Right lobe of liver (tissue), 6 donors: ENCODE measurements at regions not wholly inside any gene's neighbourhood (a gene's known extent, or its start where the extent isn't known, plus 50 kb on each side); places are given as distances from the start of the nearest gene placed in this dataset.

Experiments
- ATAC-seq, 4 donors: fragments of 200-7000 bp; cut with Tn5 transposase; one replicate each; pipeline ENCODE4 v1.9.1; 2020; ENCODE audit warnings: mild to moderate bottlenecking in 4 of 4, moderate library complexity in 4 of 4
- DNase-seq, 3 donors: peaks; one replicate each; pipeline ENCODE4 v3.0.0-alpha.2; 2020
- H3K27ac ChIP-seq, 3 donors: fragments of 200-600 bp; one replicate each; pipeline ENCODE4 v1.8.0; 2022
- H3K27me3 ChIP-seq, 2 donors: fragments of 200-600 bp; one replicate each; pipeline ENCODE4 v1.8.0; 2022
- H3K36me3 ChIP-seq, 4 donors: fragments of 200-600 bp; sonication (generic) in 1 of 4; one replicate each; pipeline versions ENCODE4 v1.5.1 to v1.8.0; 2017 to 2022; ENCODE audit warnings: control low read depth in 1 of 4
- H3K4me1 ChIP-seq, 4 donors: fragments of 200-600 bp; sonication (generic) in 1 of 4; one replicate each; pipeline versions ENCODE4 v1.5.1 to v1.8.0; 2017 to 2022; ENCODE audit warnings: control low read depth in 1 of 4
- H3K4me3 ChIP-seq, 3 donors: fragments of 200-600 bp; one replicate each; pipeline ENCODE4 v1.8.0; 2022
- H3K9me3 ChIP-seq, 4 donors: fragments of 200-600 bp; sonication (generic) in 1 of 4; one replicate each; pipeline versions ENCODE4 v1.5.1 to v1.8.0; 2017 to 2022; ENCODE audit warnings: control low read depth in 1 of 4
- POLR2A ChIP-seq: fragments of 450-650 bp; IDR thresholded peaks from one replicate; pipeline ENCODE4 v1.6.1; 2017; ENCODE audit warnings: antibody characterized with exemption, mild to moderate bottlenecking
- WGBS: methylation state at CpG from one replicate; pipeline ENCODE4 v1.1.6; 2018; ENCODE audit warnings: low coverage, low lambda C conversion rate; ENCODE audit not compliant: insufficient coverage; ENCODE audit errors: missing lambda C conversion rate; 5-methylcytosine and 5-hydroxymethylcytosine counted together
- intact Hi-C, 2 donors: fragments of 100-400 bp; cut with DNase I; formaldehyde crosslinking; loops; one replicate each; pipeline versions ENCODE4 v1.11.2 to v1.14.1; 2022
- TF ChIP-seq, protein P1 (sequence below), 4 donors: fragments of 200-600 bp in 3 of 4; fragments of 450-650 bp in 1 of 4; IDR thresholded peaks; one replicate each; pipeline versions ENCODE4 v1.5.1 to v1.8.0; 2016 to 2022; ENCODE audit warnings: antibody characterized with exemption in 4 of 4, mild to moderate bottlenecking in 2 of 4
- donor health status: DM: no; HTN: yes; CAD: no.
- donor health status: DM: no; HTN: no; CAD: no.
- donor health status: DM: no; HTN: no; CAD: no.
- donor health status: DM: no; HTN: yes; CAD: no.
- donor health status: DM: no; HTN: yes; CAD: no.

- intact Hi-C loops: no loop called here
- Histone ChIP-seq H3K4me1 (no peaks in the 10 kb centered on the region), H3K9me3 (no peaks in the 10 kb centered on the region), H3K36me3 (no peaks in the 10 kb centered on the region), H3K27ac (no peak overlapping the region), H3K4me3 (no peak overlapping the region), H3K27me3 (no peaks in the 10 kb centered on the region)
- ATAC-seq (no peak), DNase-seq (no peak)
- 65% methylated on average over 4 of the region's 21 CpGs for WGBS
- TF ChIP-seq, protein P1, sequence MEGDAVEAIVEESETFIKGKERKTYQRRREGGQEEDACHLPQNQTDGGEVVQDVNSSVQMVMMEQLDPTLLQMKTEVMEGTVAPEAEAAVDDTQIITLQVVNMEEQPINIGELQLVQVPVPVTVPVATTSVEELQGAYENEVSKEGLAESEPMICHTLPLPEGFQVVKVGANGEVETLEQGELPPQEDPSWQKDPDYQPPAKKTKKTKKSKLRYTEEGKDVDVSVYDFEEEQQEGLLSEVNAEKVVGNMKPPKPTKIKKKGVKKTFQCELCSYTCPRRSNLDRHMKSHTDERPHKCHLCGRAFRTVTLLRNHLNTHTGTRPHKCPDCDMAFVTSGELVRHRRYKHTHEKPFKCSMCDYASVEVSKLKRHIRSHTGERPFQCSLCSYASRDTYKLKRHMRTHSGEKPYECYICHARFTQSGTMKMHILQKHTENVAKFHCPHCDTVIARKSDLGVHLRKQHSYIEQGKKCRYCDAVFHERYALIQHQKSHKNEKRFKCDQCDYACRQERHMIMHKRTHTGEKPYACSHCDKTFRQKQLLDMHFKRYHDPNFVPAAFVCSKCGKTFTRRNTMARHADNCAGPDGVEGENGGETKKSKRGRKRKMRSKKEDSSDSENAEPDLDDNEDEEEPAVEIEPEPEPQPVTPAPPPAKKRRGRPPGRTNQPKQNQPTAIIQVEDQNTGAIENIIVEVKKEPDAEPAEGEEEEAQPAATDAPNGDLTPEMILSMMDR (IDR thresholded peaks at IDR 0.05): no peak
- no peak for TF ChIP-seq POLR2A
Observed at GRCh38 chr5:1702318-1702717, 97.3 kb downstream of the MRPL36 start.

DNA sequence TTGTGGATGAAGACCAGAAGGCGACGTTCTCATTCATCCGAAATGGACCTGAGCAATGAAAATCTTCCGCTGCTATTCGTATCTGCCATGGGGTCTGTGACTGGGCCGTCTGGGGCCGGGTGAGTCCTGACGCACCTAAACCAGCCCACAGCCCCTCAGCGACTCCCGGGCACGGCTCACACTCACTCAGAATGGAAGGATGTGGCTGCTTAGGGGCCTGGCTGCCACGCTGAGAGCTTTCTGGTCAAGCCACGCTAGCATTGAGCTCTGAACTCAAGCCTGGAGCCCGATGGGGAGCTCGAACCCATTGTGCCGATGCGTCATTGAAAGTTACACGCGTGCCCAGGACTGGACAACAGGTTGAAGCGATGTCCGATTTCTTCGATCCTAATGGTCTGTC lies 97.8 kb downstream of the MRPL36 start:
- Histone ChIP-seq H3K4me3 (no peak overlapping the region), H3K27ac (no peak overlapping the region), H3K36me3 (no peaks in the 10 kb centered on the region), H3K27me3 (no peaks in the 10 kb centered on the region), H3K4me1 (no peaks in the 10 kb centered on the region), H3K9me3 (no peaks in the 10 kb centered on the region)
- ATAC-seq: no peak
- intact Hi-C loops: no loop called here
- no peak for DNase-seq
- no peak for TF ChIP-seq POLR2A
- TF ChIP-seq, protein P1 (IDR thresholded peaks at IDR 0.05): no peak
- 68% methylated on average over 18 of the region's 22 CpGs for WGBS

DNA sequence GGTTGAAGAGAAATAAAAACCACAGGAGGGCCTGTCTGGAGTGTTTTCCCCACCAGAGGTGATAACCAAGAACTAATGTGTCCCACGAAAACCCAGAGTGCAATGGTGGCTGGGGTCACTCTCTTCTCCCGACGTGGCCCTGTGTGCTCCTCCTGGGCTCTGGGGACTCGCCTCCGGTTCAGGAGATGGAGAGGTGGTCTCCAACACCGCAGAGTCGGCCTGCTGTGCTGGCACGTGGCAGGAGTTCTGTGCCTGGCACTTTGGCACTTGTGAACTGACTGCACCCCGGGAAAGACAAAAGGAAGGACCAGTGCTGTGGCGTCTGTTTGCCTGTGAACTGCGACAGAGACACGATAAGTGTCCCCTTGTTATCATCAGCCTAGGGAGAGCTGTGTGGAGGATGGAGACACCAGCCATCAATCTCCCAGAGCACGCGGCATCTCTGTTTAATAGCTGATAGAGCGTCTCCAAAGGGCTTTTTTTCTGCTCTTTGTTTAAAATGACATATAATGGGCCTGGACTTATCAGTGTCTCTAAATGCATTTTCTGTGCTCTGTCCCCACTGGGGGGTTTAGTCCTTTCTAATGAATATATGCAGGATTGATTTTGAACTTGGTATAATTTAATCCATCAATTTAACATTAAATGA lies 98.3 kb downstream of the MRPL36 start:
- Histone ChIP-seq H3K27me3 (no peaks in the 10 kb centered on the region), H3K4me3 (no peak overlapping the region), H3K27ac (no peak overlapping the region), H3K36me3 (no peaks in the 10 kb centered on the region), H3K9me3 (no peaks in the 10 kb centered on the region), H3K4me1 (no peaks in the 10 kb centered on the region)
- intact Hi-C loops: no loop called here
- no peak for DNase-seq
- ATAC-seq: no peak
- no peak for TF ChIP-seq POLR2A
- TF ChIP-seq, protein P1 (IDR thresholded peaks at IDR 0.05): no peak
- 34% methylated on average over 6 of the region's 15 CpGs for WGBS

GRCh38 chr5:1699394-1699793 lies 100.2 kb downstream of the MRPL36 start:
- intact Hi-C loops: no loop called here
- TF ChIP-seq, protein P1 (IDR thresholded peaks at IDR 0.05): no peak
- no peak for TF ChIP-seq POLR2A
- H3K9me3 ChIP-seq: no peaks in the 10 kb centered on the region
- no peak overlapping the region for H3K27ac ChIP-seq
- H3K27me3 ChIP-seq: no peaks in the 10 kb centered on the region
- H3K36me3 ChIP-seq: no peaks in the 10 kb centered on the region
- peak in 1 of 4 donors; percentile 20 for ATAC-seq
- DNase-seq: no peak
- H3K4me1 ChIP-seq: no peaks in the 10 kb centered on the region
- 40% methylated on average over 1 of the region's 6 CpGs for WGBS
- no peak overlapping the region for H3K4me3 ChIP-seq
